Body of pancreas (tissue), 4 donors: ENCODE measurements at regions not wholly inside any gene's neighbourhood (a gene's known extent, or its start where the extent isn't known, plus 50 kb on each side); places are given as distances from the start of the nearest gene placed in this dataset.

Experiments used
- ATAC-seq: fragments of 150-250 bp; one replicate; pipeline ENCODE4 v1.9.1; 2016
- DNase-seq, 4 donors: peaks; one replicate each; pipeline ENCODE4 v3.0.0-alpha.2; 2019
- H3K27ac ChIP-seq, 4 donors: fragments of 200-600 bp; sonication (generic); 1 replicate in 3 of 4; 2 replicates in 1 of 4; pipeline versions ENCODE4 v1.5.1 to v1.6.1; 2016 to 2019; ENCODE audit warnings: mild to moderate bottlenecking in 1 of 4, mixed read lengths in 1 of 4, moderate library complexity in 1 of 4
- H3K27me3 ChIP-seq, 2 donors: fragments of 200-600 bp; sonication (generic); one replicate each; pipeline ENCODE4 v1.6.0; 2016; ENCODE audit warnings: mild to moderate bottlenecking in 1 of 2
- H3K36me3 ChIP-seq, 2 donors: fragments of 200-600 bp; sonication (generic); replicated peaks in 1 of 2; 2 replicates each; pipeline ENCODE4 v1.5.1; 2016; ENCODE audit warnings: low read depth in 2 of 2; ENCODE audit not compliant: insufficient read depth in 1 of 2
- H3K4me1 ChIP-seq: fragments of 200-600 bp; sonication (generic); one replicate; pipeline ENCODE4 v1.6.0; 2016
- H3K4me3 ChIP-seq, 2 donors: fragments of 200-600 bp; sonication (generic); 1 replicate in 1 of 2; 2 replicates in 1 of 2; pipeline ENCODE4 v1.5.1; 2016 to 2019
- H3K9me3 ChIP-seq, 3 donors: fragments of 200-600 bp; sonication (generic); 1 replicate in 2 of 3; 2 replicates in 1 of 3; pipeline ENCODE4 v1.5.1; 2016
- POLR2A ChIP-seq, 3 donors: fragments of 450-650 bp; IDR thresholded peaks; one replicate each; pipeline ENCODE4 v1.6.1; 2016; ENCODE audit warnings: antibody characterized with exemption in 3 of 3, mild to moderate bottlenecking in 2 of 3
- WGBS, 2 donors: methylation state at CpG; one replicate each; pipeline ENCODE4 v1.1.5; 2017; 5-methylcytosine and 5-hydroxymethylcytosine counted together
- intact Hi-C: fragments of 100-400 bp; cut with DNase I; formaldehyde crosslinking; loops from one replicate; pipeline ENCODE4 v1.15.1; 2023
- TF ChIP-seq, protein P1 (sequence below), 7 experiments: fragments of 450-650 bp in 4 of 7; fragments of 200-600 bp in 3 of 7; sonication (generic) in 3 of 7; IDR thresholded peaks; one replicate each; pipeline ENCODE4 v1.5.1; 2016 to 2019; ENCODE audit warnings: antibody characterized with exemption in 7 of 7

DNA sequence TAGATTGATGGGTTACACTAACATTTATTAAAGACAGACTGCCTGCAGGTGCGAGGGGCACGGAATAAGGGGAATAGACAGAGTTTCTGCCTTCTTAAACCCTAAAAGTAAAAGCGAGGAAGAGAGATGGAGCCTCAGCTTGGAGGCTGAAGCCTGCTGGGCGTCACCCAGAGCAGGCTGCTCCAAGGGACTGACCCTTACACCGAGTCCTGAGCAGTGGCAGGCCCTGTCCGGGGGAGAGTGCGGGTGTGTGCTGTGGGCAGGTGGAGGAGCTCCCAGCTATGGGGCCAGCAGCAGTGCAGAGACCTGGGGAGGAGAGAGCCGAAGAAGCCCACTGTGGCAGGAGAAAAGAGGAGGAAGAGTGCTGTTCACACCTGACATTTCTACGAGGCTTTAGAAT, 86.4 kb downstream of the SOX1 start:
- H3K27me3 ChIP-seq: no peaks in the 10 kb centered on the region
- no peak for ATAC-seq
- WGBS, 2 donors: 52 to 54% methylated on average over 9 of the region's 9 CpGs
- no peak overlapping the region for H3K4me3 ChIP-seq
- H3K27ac ChIP-seq: no peak overlapping the region
- intact Hi-C loops: no loop called here
- no peaks in the 10 kb centered on the region for H3K4me1 ChIP-seq
- H3K36me3 ChIP-seq: no peaks in the 10 kb centered on the region
- no peak for DNase-seq
- TF ChIP-seq, protein P1, sequence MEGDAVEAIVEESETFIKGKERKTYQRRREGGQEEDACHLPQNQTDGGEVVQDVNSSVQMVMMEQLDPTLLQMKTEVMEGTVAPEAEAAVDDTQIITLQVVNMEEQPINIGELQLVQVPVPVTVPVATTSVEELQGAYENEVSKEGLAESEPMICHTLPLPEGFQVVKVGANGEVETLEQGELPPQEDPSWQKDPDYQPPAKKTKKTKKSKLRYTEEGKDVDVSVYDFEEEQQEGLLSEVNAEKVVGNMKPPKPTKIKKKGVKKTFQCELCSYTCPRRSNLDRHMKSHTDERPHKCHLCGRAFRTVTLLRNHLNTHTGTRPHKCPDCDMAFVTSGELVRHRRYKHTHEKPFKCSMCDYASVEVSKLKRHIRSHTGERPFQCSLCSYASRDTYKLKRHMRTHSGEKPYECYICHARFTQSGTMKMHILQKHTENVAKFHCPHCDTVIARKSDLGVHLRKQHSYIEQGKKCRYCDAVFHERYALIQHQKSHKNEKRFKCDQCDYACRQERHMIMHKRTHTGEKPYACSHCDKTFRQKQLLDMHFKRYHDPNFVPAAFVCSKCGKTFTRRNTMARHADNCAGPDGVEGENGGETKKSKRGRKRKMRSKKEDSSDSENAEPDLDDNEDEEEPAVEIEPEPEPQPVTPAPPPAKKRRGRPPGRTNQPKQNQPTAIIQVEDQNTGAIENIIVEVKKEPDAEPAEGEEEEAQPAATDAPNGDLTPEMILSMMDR (IDR thresholded peaks at IDR 0.05): no peak
- TF ChIP-seq POLR2A (IDR thresholded peaks at IDR 0.05): no peak
- H3K9me3 ChIP-seq: no peaks in the 10 kb centered on the region

DNA sequence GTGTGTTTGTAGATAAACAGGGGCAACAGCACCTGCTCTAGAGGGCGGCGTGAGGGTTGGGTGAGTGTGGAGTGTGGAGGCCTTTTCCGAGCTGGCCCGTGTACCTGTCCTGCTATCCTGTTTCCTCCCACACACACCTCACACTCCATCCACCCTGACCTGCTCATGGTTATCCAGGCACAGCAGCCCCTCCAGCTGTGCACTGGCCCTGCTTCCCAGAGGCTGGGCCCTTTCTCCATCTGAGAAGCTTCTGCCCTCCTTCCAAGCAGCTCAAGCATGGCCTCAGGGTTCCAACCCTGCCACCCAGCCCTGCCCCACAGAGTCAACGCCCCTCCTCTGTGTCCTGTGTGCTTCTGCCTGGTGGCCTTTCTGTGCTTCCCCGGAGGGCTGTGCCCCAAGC, 86.9 kb downstream of the SOX1 start:
- no peaks in the 10 kb centered on the region for H3K36me3 ChIP-seq
- H3K4me1 ChIP-seq: no peaks in the 10 kb centered on the region
- no peak for TF ChIP-seq POLR2A (IDR thresholded peaks at IDR 0.05)
- TF ChIP-seq, protein P1 (IDR thresholded peaks at IDR 0.05): no peak
- ATAC-seq: no peak
- intact Hi-C loops: no loop called here
- no peak overlapping the region for H3K4me3 ChIP-seq
- WGBS, 2 donors: 44 to 54% methylated on average over 5 to 6 of the region's 6 CpGs
- DNase-seq: no peak
- H3K27ac ChIP-seq: no peak overlapping the region
- H3K9me3 ChIP-seq: no peaks in the 10 kb centered on the region
- H3K27me3 ChIP-seq: no peaks in the 10 kb centered on the region

GRCh38 chr13:112154301-112155060, 87.5 kb downstream of the SOX1 start:
- H3K36me3 ChIP-seq: no peaks in the 10 kb centered on the region
- H3K27me3 ChIP-seq: no peaks in the 10 kb centered on the region
- H3K9me3 ChIP-seq: no peaks in the 10 kb centered on the region
- DNase-seq: no peak
- 55 to 72% methylated on average over 4 to 14 of the region's 14 CpGs for WGBS, 2 donors
- ATAC-seq: no peak
- TF ChIP-seq, protein P1 (IDR thresholded peaks at IDR 0.05): no peak
- TF ChIP-seq POLR2A (IDR thresholded peaks at IDR 0.05): no peak
- H3K4me1 ChIP-seq: no peaks in the 10 kb centered on the region
- intact Hi-C loops: no loop called here
- no peak overlapping the region for H3K27ac ChIP-seq
- H3K4me3 ChIP-seq: no peak overlapping the region

DNA sequence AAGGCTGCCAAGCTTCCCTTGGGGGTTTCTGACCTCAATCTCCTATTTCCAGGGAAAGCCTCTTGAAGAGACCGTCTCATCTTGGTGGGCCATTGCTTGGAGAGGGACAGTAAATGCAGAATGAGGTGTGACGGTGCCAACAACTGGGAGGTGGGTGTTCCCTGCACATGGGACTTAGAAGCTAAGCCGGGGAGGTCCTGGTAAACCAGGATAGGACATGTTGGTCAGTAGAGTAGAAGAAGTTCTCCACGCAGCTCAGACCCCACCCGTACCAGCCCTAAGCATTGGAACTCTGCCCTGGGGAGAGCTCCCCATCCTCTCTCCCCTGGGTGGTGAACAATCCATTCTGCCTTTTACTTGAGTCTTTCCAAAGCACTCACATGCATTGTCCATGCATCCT, 92.0 kb downstream of the SOX1 start:
- Histone ChIP-seq H3K9me3 (no peaks in the 10 kb centered on the region), H3K27ac (no peak overlapping the region), H3K4me1 (no peaks in the 10 kb centered on the region), H3K4me3 (no peak overlapping the region), H3K27me3 (no peaks in the 10 kb centered on the region), H3K36me3 (no peaks in the 10 kb centered on the region)
- TF ChIP-seq, protein P1 (IDR thresholded peaks at IDR 0.05): no peak
- no peak for TF ChIP-seq POLR2A (IDR thresholded peaks at IDR 0.05)
- no peak for DNase-seq
- no peak for ATAC-seq
- WGBS, 2 donors: 66 to 87% methylated on average over 5 of the region's 5 CpGs
- intact Hi-C loops: no loop called here
